ELF-1 (cell line): ENCODE measurements at regions not wholly inside any gene's neighbourhood (a gene's known extent, or its start where the extent isn't known, plus 50 kb on each side); places are given as distances from the start of the nearest gene placed in this dataset.
"Not testable (repeated sequence)": the region's sequence is repeated elsewhere in the genome, so short reads cannot be mapped to it uniquely, and the experiment has no call there.

Experiments used
- DNase-seq: peaks from one replicate; pipeline ENCODE4 v3.0.0-alpha.2; 2016; ENCODE audit warnings: low read depth, low spot score

- no peak for DNase-seq
Observed at GRCh38 chr12:124476011-124476400, 91.4 kb downstream of the NCOR2 start.

- no peak for DNase-seq
Observed at GRCh38 chr12:124475295-124476010, 92.0 kb downstream of the NCOR2 start.

- DNase-seq: no peak
Observed at GRCh38 chr12:124474709-124475108, 92.7 kb downstream of the NCOR2 start.

- DNase-seq: no peak
Observed at GRCh38 chr12:124472690-124473279, 94.6 kb downstream of the NCOR2 start.

DNA sequence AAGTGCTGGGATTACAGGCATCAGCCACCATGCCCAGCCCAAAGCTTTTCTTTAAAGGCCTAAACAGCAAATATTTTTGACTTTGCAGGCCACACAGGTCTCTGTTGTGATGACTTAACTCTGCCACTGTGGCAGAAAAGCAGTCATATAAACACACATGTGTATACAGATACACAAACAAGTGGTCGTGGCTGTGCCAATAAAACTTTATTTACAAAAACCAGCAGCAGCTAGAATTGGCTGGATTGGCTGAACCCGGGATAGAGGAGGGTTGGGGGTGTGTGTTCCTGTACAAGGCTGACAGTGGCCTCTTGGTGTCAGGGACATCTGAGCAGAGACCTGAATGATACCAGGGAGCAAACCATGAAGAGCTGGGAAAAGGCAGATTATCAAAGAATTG lies 95.6 kb downstream of the NCOR2 start:
- DNase-seq: no peak

- DNase-seq: no peak
Observed at GRCh38 chr12:124470806-124471205, 96.6 kb downstream of the NCOR2 start.

DNA sequence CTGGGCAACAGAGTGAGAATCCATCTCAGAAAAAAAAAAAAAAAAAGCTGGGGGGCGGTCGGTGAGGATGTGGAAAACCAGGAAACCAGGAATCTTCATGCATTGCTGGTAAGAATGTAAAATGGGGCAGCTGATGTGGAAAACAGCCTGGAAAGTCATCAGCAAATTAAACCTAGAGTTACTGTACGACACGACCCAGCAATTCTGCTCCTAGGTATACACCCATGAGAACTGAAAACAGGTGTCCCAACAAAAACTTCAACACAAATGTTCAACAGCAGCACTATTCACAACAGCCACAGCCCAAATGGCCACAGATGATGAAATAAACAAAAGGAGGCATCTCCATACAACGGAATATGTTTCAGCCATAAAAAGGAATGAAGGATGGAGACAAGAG lies 97.3 kb downstream of the NCOR2 start:
- DNase-seq: no peak

DNA sequence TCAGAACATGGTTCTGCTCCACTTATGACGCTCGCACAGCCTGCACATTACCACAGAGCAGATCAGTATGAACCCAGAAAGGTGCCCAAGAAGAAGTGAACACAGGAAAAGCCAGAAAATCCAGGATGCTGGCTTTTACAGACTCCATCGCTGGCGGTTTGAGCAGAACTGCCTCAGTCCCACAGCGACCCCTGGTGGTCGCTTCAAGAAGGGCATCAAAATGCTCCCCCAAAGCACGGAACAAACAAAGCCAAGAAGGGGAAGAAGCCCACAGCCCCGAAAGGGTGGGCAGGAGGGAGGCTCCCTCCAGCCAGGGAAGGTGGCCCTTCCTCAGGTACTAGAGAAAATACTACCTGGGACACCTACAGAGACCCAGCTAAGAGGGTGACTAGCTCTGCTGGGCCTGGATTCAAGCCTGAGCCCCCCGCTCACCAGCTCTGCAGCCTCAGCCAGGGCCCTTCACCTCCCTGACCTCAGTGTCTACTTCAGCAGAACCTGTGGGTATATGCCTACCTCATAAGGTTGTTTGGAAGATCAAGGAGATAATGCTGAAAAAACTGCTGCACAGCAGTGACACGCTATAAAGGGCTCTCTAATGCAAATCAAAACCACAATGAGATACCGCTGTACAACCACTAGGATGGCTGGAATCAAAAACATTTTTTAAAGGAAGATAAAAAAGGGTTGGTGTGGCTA lies 98.1 kb downstream of the NCOR2 start:
- peak; percentile 78 for DNase-seq

GRCh38 chr12:124467549-124467948 lies 99.9 kb downstream of the NCOR2 start:
- not testable (repeated sequence) for DNase-seq

DNA sequence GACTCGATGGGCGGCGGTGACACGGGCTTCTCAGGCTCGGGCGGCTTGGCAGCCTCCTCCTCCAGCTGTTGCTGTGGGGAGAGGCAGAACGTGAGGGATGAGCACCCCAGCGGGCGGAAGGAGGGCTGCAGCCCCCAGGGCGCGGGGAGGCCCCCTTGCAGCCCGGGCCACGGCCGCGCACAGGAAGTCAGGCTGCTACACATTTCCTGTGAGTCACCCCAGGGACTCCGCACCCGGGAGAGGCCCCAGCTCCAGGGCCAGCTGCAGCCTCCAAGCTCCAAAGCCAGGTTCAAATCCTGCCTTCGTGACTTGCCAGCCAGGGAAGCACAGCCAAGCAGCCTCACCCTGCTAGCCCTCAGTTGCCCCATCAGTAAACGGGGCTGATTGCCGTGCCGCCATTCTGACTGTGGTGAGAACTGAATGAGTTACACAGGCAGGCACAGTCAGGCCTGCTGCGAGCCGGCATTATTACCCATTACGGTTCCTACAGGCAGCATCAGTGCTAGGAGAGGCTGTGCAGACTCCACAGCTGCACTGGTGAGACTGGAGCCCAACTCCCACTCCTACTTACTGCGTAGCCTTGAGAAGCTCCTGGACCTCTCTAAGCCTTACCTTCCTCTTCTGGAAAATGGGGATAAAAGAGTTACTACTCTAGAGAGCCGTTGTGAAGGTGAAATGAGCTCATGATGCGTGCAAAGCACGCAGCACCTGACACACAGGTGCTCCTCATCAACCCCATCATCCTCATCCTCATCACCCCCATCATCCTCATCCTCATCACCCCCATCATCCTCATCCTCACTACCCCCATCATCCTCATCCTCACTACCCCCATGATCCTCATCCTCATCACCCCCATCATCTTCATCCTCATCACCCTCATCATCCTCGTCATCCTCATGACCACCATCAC lies 100.9 kb downstream of the NCOR2 start:
- DNase-seq: no peak

GRCh38 chr12:124465473-124465872 lies 101.9 kb downstream of the NCOR2 start:
- no peak for DNase-seq

DNA sequence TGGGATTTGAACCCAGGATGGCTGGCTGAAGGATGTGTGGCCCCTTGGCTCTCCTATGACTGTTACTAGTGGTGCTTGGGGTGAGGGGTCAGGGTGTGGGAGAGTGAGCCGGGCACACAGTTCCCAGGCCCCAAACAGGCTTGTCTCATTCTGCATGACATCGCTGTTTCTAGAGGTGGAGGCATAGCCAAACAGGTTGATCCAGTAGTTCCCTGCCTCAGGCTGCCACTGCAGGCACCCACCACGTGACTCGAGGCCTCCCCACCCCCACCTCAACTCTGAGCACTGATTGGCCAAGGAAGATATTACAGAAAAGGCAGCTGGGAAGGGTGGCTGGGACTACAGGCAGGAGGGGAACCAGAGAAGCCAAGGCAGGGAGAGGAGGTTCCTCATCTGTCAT lies 102.6 kb downstream of the NCOR2 start:
- peak; percentile 37 for DNase-seq

DNA sequence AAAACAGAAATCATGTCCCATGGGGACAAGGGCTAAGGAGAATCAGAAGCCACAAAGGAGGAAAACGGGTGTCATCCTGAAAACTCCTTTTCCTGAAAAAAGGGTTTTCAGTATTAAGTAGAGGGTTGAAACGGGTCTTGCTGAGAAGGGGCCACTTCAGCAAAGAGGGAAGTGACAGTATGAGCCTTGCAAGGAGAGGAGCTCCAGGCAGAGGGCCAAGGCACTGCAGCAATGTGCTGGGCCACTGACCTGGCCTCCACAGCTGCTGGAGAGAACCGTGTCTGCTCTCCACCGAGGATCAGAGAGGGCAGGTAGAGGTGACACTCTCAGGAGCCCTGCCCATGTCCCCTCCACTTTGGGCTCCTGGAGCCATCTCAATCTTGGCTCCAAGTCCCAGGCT lies 103.3 kb downstream of the NCOR2 start:
- DNase-seq: no peak

DNA sequence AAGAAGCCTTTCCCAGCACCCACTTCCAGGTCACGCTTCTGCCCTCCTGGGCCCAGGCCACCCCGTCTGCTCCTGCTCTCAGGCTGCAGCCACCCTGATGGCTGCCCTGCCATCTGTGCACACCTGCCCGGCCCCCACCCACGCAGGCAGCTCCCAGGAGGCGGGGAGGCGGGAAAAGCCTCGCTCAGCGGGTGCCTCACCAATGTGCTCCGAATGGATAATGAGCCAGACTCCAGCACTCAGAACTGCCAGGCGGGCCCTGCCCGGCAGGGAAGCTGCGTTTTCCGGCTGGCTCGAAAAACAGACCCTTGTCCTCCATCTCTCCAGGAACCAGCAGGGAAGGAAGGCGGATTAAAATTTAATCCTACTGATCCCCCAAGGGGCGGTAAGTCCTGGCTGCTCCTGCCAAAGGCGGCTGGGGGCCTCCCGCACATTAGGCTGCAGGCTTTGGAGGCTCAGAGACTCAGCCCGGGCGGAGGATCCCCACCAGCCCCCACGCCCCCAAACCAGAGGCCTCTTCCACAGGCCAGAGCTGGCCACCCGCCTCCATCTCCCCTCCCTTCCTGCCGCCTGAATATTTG lies 104.0 kb downstream of the NCOR2 start:
- peak; percentile 72 for DNase-seq

- DNase-seq: no peak
Observed at GRCh38 chr12:124462750-124463149, 104.7 kb downstream of the NCOR2 start.

DNA sequence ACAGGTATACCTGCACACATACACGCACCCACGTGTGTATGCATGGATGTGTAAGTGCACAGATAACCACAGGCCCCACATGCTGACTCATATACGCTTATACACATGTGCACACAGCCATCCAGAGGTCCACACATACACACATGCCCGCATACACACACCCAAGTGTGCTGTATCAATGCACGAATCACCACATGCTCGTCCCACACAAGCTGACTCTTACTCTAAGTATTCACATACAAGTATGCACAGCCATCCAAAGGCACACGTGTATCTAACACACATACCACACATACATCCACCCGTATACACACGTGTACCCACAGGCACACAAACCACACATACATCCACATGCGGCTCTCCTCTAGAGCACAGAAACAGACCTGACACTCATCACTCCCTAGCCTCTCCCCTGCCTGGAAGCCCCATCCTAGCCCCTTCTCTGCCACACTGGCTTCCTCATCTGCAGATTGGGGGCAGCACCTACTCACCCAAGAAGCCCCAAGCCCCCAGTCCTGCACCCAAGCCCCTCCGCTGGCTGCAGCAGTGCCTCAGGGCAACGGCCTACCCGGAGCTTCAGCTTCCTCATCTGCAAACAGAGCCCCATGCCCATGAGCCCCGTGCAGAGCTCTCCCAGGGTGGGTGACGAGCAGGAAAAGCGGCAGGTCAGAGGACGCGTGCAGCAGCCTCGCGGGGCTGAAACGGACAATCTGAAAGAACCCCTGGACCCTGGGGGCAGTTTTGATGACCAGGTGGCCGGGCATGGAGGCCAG lies 105.4 kb downstream of the NCOR2 start:
- DNase-seq: no peak

- no peak for DNase-seq
Observed at GRCh38 chr12:124461241-124461673, 106.2 kb downstream of the NCOR2 start.

GRCh38 chr12:124460771-124461170 lies 106.6 kb downstream of the NCOR2 start:
- DNase-seq: no peak

DNA sequence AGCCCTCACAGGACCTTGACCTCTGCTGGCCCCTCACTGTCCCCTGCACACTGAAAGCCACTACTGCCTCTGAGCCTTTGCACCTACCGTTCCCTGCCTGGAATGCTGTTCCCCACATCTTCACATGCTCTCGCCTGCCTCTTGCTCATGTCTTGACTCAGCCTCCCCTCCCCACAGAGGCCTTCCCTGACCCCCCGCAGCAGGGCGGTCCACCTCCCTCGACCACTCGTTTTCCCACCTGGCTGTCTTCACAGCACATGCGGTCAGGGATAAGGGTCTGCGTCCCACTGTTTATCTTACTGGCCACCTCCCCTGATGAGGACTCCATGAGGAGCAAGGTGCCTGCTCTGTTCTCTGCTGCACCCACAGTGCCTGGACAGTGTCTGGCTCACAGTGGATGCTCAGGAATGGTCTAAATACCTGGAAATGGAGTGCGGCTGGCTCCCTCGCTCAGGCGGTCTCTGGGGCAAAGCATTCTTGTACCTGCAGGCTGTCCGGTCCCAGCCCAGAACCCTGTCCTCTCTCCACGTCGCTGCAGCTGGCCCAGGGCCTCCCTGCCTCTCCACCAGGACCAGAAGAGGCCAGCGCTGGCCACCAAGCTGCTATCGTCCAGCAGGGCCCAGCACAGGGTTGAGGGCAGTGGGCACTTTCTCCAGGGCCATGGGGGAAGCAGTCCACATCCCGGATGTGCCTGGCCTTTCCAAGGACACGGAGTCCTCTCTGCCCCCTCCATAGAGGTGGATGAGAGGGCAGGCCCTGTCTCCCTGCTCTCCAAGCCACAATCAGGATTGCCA lies 107.4 kb downstream of the NCOR2 start:
- DNase-seq: no peak
